ENCODE measurements at regions not wholly inside any gene's neighbourhood (a gene's known extent, or its start where the extent isn't known, plus 50 kb on each side); places are given as distances from the start of the nearest gene placed in this dataset.
A peak's percentile ranks its signal among the peaks of the same experiment; 100 is the strongest.

DNA sequence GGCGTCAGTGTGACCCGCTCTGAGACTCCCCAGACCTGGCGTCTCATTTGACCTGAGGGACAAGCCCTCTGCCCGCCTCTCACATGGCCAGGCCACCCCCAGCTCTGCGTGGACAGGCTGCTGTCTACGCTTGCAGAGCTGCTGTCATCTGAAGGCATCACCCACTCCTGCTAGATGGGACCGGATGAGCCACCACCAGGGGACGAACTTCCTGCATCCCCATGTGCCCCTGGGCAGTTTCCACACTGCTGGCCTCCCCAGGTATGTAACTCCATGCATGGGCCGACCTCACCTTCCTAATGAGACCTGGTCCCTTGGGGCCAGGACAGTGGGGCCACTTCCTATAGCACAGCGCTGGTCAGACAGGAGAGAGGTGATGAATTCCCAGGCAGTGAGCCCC lies 121.5 kb downstream of the PSMG1 start:
- peaks cover 12% of the 10 kb centered on the region for H3K9me3 ChIP-seq
- no peak overlapping the region for H3K4me2 ChIP-seq
- peaks cover 7% of the 10 kb centered on the region for H3K4me1 ChIP-seq
- no peak for TF ChIP-seq Cebpa-rat (IDR thresholded peaks at IDR 0.05)
- no peak overlapping the region for H3K4me3 ChIP-seq
- no peak overlapping the region for H3K27ac ChIP-seq
- no peaks in the 10 kb centered on the region for H3K36me3 ChIP-seq
- H3K9ac ChIP-seq, result no peak overlapping the region
- no peaks in the 10 kb centered on the region for H4K20me1 ChIP-seq
- no peaks in the 10 kb centered on the region for H3K27me3 ChIP-seq

DNA sequence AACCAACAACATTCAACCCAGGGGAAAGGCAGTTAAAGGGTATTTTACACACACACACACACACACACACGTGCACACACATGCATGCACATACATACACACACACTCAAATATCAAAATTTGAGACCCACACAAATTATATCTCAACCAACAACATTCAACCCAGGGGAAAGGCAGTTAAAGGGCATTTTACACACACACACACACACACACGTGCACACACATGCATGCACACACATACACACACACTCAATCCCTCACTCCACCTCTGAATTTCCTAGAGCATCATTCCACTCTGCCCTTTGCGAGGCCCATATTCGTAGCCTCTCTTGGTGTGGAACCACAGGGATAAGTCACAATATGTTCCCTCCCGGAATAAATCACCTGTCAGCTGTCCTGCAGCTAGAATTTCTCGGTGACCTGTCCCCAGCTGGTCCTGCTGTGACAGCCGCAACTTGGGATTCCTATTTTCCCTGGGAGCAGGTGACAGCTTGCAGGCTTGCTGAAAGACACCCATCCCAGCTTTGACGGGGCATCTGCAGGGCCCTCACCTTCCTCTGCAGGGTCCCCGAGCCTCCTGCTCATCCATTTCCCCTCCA lies 122.7 kb downstream of the PSMG1 start:
- Histone ChIP-seq H3K4me2 (no peak overlapping the region), H3K4me3 (no peak overlapping the region), H3K36me3 (no peaks in the 10 kb centered on the region), H3K27ac (no peak overlapping the region), H3K27me3 (no peaks in the 10 kb centered on the region), H4K20me1 (no peaks in the 10 kb centered on the region), H3K4me1 (peaks cover 12% of the 10 kb centered on the region), H3K9me3 (peaks cover 12% of the 10 kb centered on the region), H3K9ac (no peak overlapping the region)
- no peak for TF ChIP-seq Cebpa-rat (IDR thresholded peaks at IDR 0.05)

- Histone ChIP-seq H3K9me3 (no peaks in the 10 kb centered on the region), H3K9ac (no peak overlapping the region), H3K4me3 (no peak overlapping the region), H4K20me1 (no peaks in the 10 kb centered on the region), H3K27ac (no peak overlapping the region), H3K36me3 (no peaks in the 10 kb centered on the region), H3K4me2 (peak overlapping the region; percentile 32), H3K4me1 (peaks cover 17% of the 10 kb centered on the region), H3K27me3 (no peaks in the 10 kb centered on the region)
- TF ChIP-seq Cebpa-rat (IDR thresholded peaks at IDR 0.05), result no peak
Observed at GRCh38 chr21:39057121-39057520, 126.1 kb downstream of the PSMG1 start.

DNA sequence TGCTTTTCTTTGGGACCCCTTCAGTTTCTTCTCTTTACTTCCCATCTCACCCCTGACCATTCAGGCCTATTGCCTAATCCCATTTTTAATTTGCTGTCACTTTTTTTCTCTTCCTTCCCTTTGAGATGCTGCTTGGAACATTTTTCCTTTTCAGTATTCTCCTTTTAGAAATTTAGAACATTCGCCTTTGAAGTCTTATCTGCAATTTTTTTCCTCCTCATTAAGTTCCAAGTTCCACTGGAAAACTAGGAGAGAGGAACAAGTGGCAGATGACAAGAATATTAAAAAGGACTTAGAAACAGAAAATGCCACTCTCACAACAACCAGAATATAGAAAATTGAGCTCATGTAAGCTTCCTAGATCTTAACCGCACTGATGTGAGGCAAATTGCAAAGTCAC lies 126.6 kb downstream of the PSMG1 start:
- Histone ChIP-seq H3K27ac (no peak overlapping the region), H3K4me3 (no peak overlapping the region), H3K36me3 (no peaks in the 10 kb centered on the region), H3K27me3 (no peaks in the 10 kb centered on the region), H3K4me2 (peak overlapping the region; percentile 32), H4K20me1 (no peaks in the 10 kb centered on the region), H3K4me1 (peaks cover 17% of the 10 kb centered on the region), H3K9me3 (no peaks in the 10 kb centered on the region), H3K9ac (no peak overlapping the region)
- TF ChIP-seq Cebpa-rat (IDR thresholded peaks at IDR 0.05), result no peak

GRCh38 chr21:39055167-39055767 lies 128.0 kb downstream of the PSMG1 start:
- no peaks in the 10 kb centered on the region for H3K27me3 ChIP-seq
- H3K4me3 ChIP-seq, result no peak overlapping the region
- peaks cover 17% of the 10 kb centered on the region for H3K4me1 ChIP-seq
- H3K4me2 ChIP-seq, result 0 out of 2 replicates have a peak overlapping the region, but pooled peaks have one; percentile 9
- TF ChIP-seq Cebpa-rat (IDR thresholded peaks at IDR 0.05), result no peak
- H3K9me3 ChIP-seq, result no peaks in the 10 kb centered on the region
- H3K36me3 ChIP-seq, result no peaks in the 10 kb centered on the region
- H4K20me1 ChIP-seq, result no peaks in the 10 kb centered on the region
- no peak overlapping the region for H3K27ac ChIP-seq
- no peak overlapping the region for H3K9ac ChIP-seq

GRCh38 chr21:39054066-39054465 lies 129.2 kb downstream of the PSMG1 start:
- no peak overlapping the region for H3K9ac ChIP-seq
- peaks cover 17% of the 10 kb centered on the region for H3K4me1 ChIP-seq
- H3K27ac ChIP-seq, result no peak overlapping the region
- no peaks in the 10 kb centered on the region for H3K27me3 ChIP-seq
- TF ChIP-seq Cebpa-rat (IDR thresholded peaks at IDR 0.05), result no peak
- no peaks in the 10 kb centered on the region for H3K9me3 ChIP-seq
- no peak overlapping the region for H3K4me3 ChIP-seq
- no peaks in the 10 kb centered on the region for H3K36me3 ChIP-seq
- no peak overlapping the region for H3K4me2 ChIP-seq
- no peaks in the 10 kb centered on the region for H4K20me1 ChIP-seq

DNA sequence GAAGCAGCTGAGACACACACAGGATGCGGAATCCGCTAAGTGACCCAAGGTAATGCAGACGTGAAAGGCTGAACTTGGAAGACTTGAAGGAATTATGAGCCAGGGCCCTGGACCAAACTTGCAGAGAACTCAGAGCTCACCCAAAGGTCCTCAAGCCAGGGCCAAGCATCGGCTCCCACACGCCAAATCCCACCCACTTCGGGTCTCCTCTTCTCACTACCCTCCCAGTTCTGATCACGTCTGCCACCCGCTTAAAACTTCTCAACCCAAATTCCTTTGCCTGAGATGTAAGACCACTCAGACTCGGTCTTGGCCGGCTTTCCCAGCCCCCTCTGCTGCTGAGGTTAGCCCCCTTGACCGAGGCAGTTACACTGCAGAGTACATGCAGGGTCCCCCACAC lies 130.1 kb downstream of the PSMG1 start:
- Histone ChIP-seq H3K9me3 (no peaks in the 10 kb centered on the region), H3K4me3 (no peak overlapping the region), H3K4me1 (peaks cover 17% of the 10 kb centered on the region), H3K27ac (no peak overlapping the region), H3K27me3 (no peaks in the 10 kb centered on the region), H4K20me1 (no peaks in the 10 kb centered on the region), H3K9ac (no peak overlapping the region), H3K4me2 (no peak overlapping the region), H3K36me3 (no peaks in the 10 kb centered on the region)
- TF ChIP-seq Cebpa-rat (IDR thresholded peaks at IDR 0.05), result no peak

DNA sequence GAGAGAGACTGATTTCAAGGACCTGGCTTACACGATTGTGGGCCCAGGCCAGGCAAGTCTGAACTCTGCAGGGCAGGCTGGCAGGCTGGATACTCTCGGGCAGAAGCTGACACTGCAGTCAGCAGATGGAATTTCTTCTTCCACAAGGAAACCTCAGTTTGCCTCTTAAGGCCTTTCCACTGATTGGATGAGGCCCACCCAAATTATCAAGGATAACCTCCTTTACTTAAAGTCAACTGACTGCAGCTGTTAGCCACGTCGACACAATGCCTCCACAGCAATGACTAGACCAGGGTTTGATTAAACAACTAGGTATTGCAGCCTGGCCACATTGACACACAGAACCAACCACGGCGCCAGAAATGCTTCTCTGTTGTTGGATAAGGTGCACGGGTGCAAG lies 130.5 kb downstream of the PSMG1 start:
- Histone ChIP-seq H3K9ac (no peak overlapping the region), H3K27me3 (no peaks in the 10 kb centered on the region), H3K4me3 (no peak overlapping the region), H4K20me1 (no peaks in the 10 kb centered on the region), H3K9me3 (no peaks in the 10 kb centered on the region), H3K4me2 (no peak overlapping the region), H3K36me3 (no peaks in the 10 kb centered on the region), H3K27ac (no peak overlapping the region), H3K4me1 (peaks cover 17% of the 10 kb centered on the region)
- TF ChIP-seq Cebpa-rat (IDR thresholded peaks at IDR 0.05), result no peak

DNA sequence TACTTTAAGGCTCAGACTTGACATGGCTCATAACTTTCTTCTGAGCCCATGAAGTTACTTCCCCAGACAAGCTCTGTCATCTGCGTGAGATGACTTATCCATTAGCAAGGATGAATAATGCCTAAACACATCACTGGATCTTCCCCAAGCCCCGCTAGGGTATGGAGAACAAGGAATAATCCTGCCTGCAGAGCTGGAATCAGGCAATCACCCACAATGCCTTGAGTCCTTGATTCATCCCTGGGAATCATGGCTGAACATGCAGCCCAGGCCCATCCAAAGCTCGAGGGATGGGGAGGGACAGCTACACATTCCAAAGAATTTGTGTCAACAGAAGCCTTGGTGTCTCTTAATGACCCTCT lies 131.7 kb downstream of the PSMG1 start:
- Histone ChIP-seq H3K4me1 (peaks cover 8% of the 10 kb centered on the region), H3K4me2 (no peak overlapping the region), H3K9me3 (no peaks in the 10 kb centered on the region), H4K20me1 (no peaks in the 10 kb centered on the region), H3K9ac (no peak overlapping the region), H3K27me3 (no peaks in the 10 kb centered on the region), H3K36me3 (no peaks in the 10 kb centered on the region), H3K27ac (no peak overlapping the region), H3K4me3 (no peak overlapping the region)
- TF ChIP-seq Cebpa-rat (IDR thresholded peaks at IDR 0.05), result no peak

- no peak for TF ChIP-seq Cebpa-rat (IDR thresholded peaks at IDR 0.05)
- H3K36me3 ChIP-seq, result no peaks in the 10 kb centered on the region
- H4K20me1 ChIP-seq, result no peaks in the 10 kb centered on the region
- H3K4me1 ChIP-seq, result peaks cover 7% of the 10 kb centered on the region
- H3K27ac ChIP-seq, result no peak overlapping the region
- H3K4me2 ChIP-seq, result no peak overlapping the region
- H3K27me3 ChIP-seq, result no peaks in the 10 kb centered on the region
- H3K9me3 ChIP-seq, result no peaks in the 10 kb centered on the region
- H3K9ac ChIP-seq, result no peak overlapping the region
- no peak overlapping the region for H3K4me3 ChIP-seq
Observed at GRCh38 chr21:39050841-39051587, 132.2 kb downstream of the PSMG1 start.

Data from BLaER1 (cell line).